GM21423 (cell line): ENCODE measurements at regions not wholly inside any gene's neighbourhood (a gene's known extent, or its start where the extent isn't known, plus 50 kb on each side); places are given as distances from the start of the nearest gene placed in this dataset.

Source experiments
- ATAC-seq: cut with Tn5 transposase; IDR thresholded peaks from one replicate; pipeline ENCODE4 v1.9.1; 2021; ENCODE audit warnings: mild to moderate bottlenecking, moderate library complexity; ENCODE audit not compliant: unreplicated experiment

DNA sequence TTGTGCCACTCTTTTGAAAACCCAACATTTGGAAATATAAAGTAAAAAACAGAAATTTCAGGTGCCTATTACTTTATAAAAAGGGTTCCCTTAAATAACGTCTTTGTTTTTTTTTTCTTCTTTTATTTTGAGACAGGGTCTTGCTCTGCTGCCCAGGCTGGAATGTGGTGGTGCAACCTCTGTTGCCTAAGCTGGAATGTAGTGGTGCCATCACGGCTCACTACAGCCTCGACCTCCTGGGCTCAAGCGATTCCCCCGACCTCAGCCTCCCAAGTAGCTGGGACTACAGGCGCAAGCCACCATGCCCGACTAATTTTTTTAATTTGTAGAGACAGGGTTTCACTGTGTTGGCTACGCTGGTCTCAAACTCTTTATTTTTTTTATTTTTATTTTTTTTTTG lies 110.2 kb upstream of the HNRNPU start:
- ATAC-seq = no peak

DNA sequence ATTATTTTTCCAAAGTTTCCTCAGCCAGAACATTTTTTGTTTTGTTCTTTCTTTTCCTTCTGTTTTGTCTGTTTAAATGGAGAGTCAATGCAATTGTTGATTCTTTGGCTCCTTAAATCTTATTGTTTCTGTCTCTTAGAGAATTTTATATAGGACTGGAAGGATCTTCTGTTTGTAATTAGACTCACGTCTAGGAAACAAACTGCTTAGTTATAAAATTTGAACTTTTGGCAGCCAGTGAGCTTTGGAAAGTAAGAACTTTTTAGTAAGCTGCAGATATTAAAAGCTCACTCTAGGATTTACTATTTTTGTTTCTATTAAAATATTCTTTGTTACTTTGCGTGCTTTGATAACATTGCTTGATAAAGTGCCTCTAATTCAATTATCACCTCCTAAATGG lies 109.8 kb upstream of the HNRNPU start:
- ATAC-seq = no peak

DNA sequence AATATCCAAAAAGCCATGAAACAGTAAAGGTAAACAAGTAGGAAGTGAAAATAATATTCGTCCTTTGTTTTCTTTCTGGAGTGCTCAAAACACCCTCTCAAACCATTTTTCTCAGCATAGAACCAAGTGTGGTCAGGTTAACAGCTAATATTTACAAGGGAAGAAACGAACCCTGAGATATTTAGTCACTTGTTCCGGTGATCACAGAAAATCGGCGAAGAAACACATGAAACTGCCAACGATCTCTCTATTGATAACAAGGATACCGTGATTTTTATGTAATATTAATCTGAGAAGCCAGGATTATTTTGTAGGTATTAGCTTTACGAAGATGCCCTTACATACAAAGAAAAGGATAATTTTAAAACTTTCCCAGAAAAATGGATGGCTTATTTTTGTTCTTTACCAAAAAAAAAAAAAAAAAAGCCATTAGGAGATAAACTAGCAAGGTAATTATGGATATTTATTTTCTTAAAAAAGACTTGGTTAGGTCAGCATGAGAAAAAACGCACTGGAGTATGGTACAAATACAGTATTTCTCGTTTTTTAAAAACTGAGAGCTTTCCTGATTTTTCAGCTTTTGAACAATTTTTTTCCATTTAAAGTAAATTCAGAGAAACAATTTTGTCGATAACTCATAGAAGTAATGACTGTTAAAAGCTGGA lies 107.3 kb upstream of the HNRNPU start:
- ATAC-seq = no peak

DNA sequence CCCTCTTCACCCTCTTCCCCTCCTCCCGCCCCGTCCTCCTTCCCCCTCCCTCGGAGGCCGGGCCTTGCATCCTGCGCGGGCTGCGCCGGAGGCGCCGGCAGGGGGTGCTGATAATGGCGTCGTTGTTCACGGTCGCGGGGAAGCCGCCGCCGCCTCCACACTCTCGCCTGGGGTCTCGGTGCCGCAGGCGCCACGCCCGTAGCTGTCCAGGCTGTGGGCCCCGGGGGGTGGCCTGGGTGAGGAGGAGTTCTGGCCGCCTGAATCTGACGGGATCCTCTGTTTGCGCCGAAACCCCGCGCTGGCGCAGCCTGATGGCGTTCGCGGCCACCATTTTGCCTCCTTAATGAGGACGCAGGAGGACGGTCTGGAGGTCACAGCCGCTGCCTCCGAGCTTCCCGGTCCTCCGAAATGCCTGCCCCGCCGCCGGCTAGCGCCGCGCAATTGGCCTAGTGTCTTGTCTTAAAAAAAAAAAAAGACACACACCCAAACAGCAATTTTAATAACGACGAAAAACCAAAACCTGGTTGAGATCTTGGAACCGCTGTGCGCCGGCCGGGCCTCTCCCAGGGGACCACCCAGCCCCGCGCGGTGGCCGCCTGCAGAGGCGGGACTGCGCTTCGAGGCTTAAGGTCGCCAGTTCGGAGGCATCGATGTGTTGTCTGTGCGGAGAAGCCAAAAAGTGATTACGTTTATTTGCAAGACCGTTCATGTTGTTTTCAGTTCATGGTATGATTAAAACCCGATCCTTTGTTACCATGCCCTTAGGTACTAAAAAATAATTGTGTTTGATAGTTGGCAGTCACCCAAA lies 106.6 kb upstream of the HNRNPU start:
- peak; percentile 70 for ATAC-seq

DNA sequence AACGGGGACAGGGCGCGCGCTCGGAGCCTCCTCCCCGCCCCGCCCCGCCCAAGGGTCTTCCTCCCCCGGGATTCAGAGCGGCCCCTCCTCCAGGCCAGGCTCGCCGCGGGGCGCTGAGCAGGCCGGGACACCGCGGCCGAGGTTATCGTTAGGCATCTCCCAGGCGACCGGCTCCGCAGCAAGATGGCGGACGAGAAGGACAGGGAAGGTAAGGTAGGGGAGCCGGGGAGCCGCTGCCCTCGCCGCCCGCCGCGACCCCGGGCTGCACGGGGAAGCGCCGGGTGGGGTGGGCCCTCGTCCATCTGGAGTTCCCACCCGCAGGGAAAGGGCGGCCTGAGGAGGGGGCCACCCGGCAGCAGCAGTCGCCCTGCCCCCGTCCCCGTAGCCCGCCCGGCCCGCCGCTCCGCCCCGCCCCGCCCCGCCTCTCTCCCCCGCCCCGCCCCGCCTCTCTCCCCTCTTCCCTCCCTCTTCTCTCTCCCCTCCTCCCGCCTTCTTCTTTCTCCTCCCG lies 105.9 kb upstream of the HNRNPU start:
- peak; percentile 56 for ATAC-seq

DNA sequence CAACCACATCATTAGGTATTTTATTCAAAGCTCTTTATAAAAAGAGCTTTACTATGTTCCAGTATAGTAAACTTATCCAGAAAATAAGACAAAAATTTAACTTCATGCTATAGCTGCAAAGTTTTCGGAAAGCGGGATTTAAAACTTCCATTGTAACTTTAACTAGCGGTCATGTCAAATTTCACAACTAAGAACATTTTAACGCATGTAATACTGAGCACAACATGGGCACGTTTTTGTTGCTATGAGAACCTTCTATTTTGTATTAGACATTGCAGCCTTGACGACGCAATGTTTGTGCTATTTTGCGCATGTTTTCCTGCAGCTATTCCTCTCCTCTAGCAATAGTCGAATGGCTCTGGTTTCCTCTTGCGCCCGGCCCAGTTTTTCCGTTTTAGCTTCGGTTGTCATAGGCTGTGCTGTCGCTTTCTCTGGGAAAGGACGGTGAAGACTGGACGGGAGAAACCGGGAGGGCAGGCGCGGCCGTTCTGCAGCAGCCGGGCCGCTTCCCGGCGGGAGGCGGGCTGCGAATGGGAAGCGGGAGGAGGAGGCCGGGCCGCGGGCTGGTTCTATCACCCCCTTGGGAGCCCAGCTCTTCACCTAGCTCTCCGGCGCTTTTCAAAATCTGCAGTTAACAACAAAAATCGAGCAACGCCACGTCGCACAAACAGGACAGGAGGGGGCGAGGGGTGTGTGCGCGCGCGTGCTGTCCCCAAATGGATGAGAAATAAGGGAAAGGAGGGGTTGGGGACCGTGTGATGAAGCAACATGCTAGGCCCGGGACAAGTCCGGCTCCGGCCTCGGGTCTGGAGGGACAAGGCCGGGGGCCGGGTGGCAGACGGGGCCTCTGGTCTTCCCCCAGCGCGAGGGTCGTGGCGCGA lies 105.3 kb upstream of the HNRNPU start:
- ATAC-seq = peak; percentile 22

DNA sequence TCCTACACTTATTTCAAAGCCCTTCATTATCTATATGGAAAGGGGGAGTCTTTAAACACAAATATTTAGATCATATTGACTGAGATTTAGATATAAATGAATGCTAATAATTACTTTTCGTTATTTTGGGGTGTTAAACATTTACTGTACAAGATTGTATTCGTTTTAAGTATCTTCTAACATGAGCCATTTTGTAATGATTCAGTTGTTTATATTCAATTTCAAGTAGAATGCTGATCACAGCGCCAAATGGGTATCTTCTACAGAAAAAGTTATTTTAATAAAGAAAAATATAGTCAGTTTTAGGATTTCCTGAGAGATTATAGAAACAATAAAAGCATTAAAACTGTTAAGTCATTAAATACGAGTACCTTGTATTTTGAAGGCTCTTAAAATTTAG lies 104.5 kb upstream of the HNRNPU start:
- ATAC-seq = no peak

DNA sequence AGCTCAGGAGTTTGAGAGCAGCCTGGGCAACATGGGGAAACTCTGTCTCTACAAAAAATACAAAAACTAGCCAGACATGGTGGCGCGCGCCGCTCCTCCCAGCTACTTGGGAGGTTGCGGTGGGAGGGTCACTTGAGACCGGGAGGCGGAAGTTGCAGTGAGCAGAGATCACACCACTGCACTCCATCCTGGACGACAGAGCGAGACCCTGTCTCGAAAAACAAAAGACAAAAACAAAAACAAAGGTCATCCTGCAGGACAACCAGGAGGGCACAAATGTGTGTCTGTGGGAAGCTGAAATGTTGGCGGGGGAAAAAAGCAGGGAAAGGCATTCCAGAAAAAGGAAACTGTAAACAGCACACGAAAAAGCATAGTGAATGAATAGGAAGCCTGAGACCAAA lies 104.1 kb upstream of the HNRNPU start:
- ATAC-seq = no peak

DNA sequence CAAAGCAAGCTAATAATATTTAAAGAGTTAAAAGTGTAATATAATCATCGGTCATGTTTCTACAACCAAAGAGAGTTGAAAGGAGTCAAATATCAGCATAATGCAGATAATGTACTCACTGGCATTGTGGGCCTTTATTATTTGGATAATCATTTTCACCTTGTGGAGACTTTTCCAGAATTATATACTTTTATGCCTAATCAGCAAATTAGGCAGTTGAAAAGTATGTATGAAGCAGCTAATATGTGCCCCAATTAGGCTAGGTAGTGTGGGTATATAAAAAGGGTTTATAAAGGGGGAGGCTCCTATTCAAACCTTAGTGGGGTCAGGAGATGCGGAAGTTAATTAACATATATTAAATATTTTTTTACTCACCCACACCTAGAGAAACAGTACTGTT lies 102.8 kb upstream of the HNRNPU start:
- no peak for ATAC-seq

DNA sequence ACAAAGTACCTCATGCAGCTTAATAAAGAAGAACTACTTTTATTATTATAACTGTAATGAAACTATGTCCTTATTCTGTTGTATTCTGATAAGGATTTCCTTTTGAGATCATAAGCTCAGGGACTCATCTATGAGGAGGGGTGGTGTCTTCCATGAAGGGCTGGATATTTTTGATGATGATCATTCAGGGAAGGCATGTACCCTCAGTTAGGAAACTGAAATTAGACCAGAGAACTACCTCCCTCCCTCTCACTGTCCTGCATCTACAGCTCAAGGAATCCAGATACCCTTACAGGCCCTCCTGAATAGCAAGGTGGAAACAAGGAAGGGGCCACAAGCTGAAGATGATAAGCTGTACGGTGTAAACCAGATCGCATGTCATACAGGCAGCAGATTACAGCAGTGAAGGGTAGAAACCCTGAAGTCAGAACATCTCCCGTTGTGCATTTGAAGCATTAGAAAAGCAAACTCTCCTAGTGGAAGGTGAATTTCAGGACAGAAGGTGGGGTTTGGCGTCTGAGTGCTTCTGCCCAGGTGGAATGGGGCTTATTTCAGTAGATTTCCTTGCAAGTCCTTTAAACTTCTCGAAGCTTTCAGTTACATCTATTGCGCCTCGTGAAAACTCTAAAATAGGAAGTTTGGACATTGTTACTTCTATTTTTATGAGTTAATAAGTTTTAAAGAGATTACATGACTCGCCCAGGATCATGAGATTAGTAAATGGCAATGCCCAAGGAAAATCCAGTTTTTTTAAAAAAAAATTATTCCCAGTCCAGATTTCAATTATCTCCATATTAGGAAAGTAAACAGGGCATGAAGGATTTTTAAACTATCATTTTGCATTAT lies 101.1 kb upstream of the HNRNPU start:
- ATAC-seq = no peak

DNA sequence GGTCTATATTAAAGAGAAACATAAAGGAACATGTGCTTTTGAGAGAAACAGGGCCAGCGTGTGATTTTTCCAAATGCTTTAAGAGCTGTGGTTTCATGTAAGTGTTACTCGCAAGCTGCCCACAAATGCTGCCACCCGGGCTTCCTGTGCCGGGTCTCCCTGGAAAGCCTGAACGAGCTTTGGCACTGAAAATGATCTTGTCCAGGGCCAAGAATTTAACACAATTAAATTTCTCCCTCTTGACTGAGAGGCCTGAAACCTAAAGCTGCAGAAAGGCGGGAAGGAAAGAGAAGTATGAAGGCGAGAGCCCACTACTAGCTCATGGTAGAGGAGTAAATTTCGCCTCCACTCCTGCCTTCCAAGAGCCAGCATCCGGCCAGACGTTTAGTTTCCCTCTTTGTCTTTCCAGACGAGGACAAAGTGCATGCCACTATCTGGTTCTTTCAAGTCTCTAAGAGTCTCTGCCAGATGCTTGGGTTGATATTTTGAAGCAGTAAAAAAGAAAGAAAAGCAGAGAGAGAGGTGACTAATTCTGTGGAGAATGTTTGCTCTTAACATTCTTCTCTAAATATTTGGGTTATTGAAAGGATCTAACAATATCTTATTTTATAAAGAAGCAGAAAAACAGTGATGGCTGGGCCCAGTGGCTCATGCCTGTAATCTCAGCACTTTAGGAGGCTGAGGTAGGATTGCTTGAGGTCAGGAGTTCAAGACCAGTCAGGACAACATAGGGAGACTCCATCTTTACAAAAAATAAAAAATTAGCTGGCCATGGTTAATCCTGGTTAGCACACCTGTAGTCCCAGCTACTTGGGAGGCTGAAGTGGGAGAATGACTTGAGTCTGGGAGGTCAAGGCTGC lies 100.0 kb upstream of the HNRNPU start:
- no peak for ATAC-seq

DNA sequence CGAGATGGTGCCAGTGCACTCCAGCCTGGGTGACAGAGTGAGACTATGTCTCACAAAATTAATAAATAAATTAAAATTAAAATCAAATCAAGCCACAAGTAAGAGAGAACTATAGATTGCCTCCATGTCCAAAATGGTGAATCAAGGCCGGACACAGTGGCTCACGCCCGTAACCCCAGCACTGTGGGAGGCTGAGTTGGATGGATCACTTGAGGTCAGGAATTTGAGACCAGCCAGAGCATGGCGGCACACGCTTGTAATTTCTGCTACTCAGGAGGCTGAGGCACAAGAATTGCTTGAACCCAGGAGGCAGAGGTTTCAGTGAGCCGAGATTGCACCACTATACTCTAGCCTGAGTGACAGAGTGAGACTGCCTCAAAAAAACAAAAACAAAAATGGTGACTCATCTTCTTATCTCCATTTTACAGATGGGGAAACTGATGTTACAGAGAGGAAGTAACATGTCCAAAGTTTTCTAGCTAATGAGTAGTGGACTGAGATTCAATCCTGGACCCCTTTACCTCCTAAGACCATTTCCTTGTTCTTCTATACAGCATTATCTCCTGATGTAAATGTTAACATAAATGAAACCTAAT lies 99.0 kb upstream of the HNRNPU start:
- ATAC-seq = no peak

DNA sequence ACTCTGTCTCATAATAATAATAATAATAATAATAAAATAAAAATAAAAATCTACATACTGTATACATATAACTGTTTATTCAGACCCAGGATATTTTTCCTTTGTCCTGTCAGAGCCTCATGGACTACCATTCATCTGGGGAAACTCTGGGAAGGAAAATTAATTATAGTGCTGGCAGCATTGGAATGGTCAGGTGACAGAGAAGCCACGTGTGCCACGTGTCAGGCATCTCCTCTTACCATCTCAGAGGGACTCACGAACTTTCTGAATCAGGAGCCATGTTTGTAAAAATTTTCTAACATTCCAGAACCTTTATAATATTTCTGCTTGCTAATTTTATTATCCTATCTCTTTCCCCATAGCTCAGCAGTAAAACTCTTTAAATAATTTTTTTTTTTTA lies 97.8 kb upstream of the HNRNPU start:
- ATAC-seq = no peak

DNA sequence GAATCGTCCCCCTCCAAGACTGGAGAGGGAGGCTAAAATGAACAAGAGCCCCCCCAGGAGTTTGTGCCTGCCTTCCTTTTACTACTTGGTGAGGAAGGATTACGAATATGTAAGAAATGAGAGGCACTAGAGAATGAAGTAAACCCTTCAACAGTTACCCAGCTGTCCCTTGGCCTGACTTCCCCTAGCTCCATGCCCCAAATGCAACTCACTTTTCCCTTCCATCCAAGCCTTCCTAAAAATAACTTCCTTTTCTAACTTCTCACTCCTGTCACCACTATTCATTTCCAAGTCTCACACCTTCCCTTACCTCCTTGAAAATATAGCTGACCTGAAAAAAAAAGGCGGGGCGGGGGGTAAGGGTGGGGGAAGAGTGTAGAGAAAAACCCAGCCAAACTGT lies 96.6 kb upstream of the HNRNPU start:
- ATAC-seq = no peak

DNA sequence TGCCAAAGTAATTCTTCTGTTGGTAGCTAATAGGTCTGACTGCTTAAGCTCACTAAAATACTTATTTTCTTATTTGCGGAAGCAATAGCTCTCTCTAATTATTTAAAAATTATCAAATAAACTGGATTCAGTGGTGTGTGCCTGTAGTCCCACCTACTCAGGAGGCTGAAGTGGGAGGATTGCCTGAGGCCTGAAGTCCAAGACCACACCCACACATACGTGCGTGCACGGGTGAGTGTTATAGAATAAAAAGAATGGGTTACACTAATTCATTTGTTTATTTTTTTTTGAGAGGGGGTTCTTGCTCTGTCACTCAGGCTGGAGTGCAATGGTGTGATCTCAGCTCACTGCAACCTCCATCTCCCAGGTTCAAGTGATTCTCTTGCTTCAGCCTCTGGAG lies 94.2 kb upstream of the HNRNPU start:
- no peak for ATAC-seq

DNA sequence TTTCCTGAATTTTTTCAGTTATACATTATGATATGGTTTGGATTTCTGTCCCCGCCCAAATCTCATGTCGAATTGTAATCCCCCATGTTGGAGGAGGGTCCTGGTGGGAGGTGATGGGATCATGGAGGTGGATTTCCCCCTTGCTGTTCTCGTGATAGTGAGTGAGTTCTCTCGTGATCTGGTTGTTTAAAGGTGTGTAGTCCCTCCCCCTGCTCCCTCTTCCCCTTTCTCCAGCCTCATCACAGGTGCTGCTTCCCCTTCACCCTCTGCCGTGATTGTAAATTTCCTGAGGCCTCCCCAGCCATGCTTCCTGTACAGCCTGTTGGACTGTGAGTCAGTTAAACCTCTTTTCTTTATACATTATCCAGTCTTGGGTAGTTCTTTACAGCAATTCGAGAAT lies 93.2 kb upstream of the HNRNPU start:
- ATAC-seq = no peak

DNA sequence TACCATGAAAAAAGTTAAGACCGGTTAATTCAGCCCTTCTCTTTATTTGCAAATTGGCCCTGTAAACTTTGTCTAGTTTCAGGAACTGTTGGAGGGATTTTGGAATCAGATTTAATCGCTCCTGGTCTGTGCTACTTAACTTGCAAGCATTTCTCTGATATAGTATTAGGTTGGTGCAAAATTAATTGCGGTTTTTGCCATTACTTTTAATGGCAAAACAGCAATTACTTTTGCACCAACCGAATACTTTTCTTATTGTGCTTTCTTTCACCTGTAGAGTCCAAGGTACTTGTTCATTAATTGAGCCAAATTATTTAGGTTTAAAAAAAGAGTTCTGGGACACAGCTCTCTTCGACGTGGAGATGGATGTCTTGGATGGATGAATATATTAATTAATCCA lies 92.8 kb upstream of the HNRNPU start:
- no peak for ATAC-seq

DNA sequence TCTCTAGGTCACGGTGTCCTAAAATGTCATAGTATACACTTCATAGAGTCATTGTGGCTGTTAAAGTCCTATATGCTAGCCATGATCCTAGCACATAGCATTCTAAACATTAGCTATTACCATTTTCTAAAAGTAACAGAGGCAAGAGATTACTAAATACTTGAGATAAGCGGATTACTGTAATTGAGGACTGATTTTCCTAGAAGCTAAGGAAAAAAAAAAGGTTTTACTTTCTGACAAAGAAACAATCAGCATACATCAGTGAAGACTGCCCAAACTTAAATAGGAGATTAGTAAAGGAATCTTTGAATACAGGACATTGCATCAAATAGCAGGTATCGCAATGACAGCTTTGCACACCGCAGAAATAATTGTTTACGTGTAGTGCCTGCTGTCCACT lies 91.3 kb upstream of the HNRNPU start:
- no peak for ATAC-seq

DNA sequence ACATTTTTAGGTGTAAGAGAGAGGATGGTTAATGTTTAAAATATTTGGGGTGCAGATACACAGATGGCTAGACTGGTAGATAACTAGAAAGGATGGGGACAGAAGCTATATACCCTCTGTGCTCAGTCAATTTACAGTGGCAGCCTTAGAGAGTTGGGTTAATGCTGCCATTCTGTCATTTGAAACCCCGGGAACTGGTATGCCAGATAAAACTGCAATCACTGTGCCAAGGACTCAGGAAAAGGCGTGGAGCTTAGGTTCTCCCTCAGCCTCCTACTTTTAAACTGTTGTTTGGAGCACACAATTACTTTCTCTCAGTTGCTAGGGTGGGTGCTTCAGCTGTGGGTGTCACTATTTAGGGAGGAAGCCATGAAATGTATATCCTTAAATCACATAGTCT lies 90.0 kb upstream of the HNRNPU start:
- ATAC-seq = no peak
